ENCODE measurements at regions not wholly inside any gene's neighbourhood (a gene's known extent, or its start where the extent isn't known, plus 50 kb on each side); places are given as distances from the start of the nearest gene placed in this dataset.

GRCh38 chr5:164746723-164747122, 1241.3 kb downstream of the MAT2B start:
- dilution Hi-C loops (cut with MboI; ENCODE audit: extremely low pct_ligation_motif_present, low sequenced_read_pairs) (no loop called here), intact Hi-C loops (cut with micrococcal nuclease) (no loop called here)
- H4K20me1 ChIP-seq (replicated peaks; ENCODE audit: control insufficient read depth, extremely low read depth, insufficient read depth, low read length): no peaks in the 10 kb centered on the region
- no peaks in the 10 kb centered on the region for H3K36me3 ChIP-seq (ENCODE audit: control insufficient read depth in 2 of 2, extremely low read depth in 1 of 2, insufficient read depth in 2 of 2, low read length in 2 of 2)
- ChIA-PET POLR2A (no interaction called here), CTCF (no interaction called here)
- H3K4me1 ChIP-seq (ENCODE audit: control insufficient read depth, extremely low read depth, insufficient read depth, low read length): no peaks in the 10 kb centered on the region
- no peak for FAIRE-seq
- H3K9ac ChIP-seq (replicated peaks; ENCODE audit: extremely low read depth, insufficient read depth, low read length): no peak overlapping the region
- H3K27ac ChIP-seq (ENCODE audit: insufficient read depth, low read depth, low read length): no peak overlapping the region
- no peaks in the 10 kb centered on the region for H3K27me3 ChIP-seq (ENCODE audit: control insufficient read depth in 2 of 2, insufficient read depth in 2 of 2, low read length in 2 of 2)
- no TSS peak for BruUV-seq (replicated peaks)
- H2AFZ ChIP-seq (ENCODE audit: low read depth, low read length): no peak overlapping the region
- H3K4me2 ChIP-seq (ENCODE audit: insufficient read depth, low read length): no peak overlapping the region
- no peak for DNase-seq (ENCODE audit: low read depth, low spot score)
- no peaks in the 10 kb centered on the region for H3K79me2 ChIP-seq (ENCODE audit: control insufficient read depth, insufficient read depth, low read length)
- H3K9me1 ChIP-seq (replicated peaks; ENCODE audit: control insufficient read depth, extremely low read depth, insufficient read depth, low read length): no peaks in the 10 kb centered on the region
- no peak for TF ChIP-seq JUN (IDR thresholded peaks at IDR 0.05; ENCODE audit: borderline replicate concordance, insufficient read depth, insufficient read length, low read depth)
- TF ChIP-seq POLR2AphosphoS5 (IDR thresholded peaks at IDR 0.05; ENCODE audit: insufficient read depth, low read depth, low read length): no peak
- no peak for TF ChIP-seq POLR2A (IDR thresholded peaks at IDR 0.05; ENCODE audit: low read depth, low read length)
- TF ChIP-seq, protein P1, sequence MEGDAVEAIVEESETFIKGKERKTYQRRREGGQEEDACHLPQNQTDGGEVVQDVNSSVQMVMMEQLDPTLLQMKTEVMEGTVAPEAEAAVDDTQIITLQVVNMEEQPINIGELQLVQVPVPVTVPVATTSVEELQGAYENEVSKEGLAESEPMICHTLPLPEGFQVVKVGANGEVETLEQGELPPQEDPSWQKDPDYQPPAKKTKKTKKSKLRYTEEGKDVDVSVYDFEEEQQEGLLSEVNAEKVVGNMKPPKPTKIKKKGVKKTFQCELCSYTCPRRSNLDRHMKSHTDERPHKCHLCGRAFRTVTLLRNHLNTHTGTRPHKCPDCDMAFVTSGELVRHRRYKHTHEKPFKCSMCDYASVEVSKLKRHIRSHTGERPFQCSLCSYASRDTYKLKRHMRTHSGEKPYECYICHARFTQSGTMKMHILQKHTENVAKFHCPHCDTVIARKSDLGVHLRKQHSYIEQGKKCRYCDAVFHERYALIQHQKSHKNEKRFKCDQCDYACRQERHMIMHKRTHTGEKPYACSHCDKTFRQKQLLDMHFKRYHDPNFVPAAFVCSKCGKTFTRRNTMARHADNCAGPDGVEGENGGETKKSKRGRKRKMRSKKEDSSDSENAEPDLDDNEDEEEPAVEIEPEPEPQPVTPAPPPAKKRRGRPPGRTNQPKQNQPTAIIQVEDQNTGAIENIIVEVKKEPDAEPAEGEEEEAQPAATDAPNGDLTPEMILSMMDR (IDR thresholded peaks at IDR 0.05; ENCODE audit: extremely low read depth in 1 of 2, insufficient read depth in 1 of 2, low read depth in 1 of 2, low read length in 2 of 2): no peak
- TF ChIP-seq MYC (IDR thresholded peaks at IDR 0.05; ENCODE audit: low read depth, low read length): no peak
- no peak for TF ChIP-seq GATA2 (IDR thresholded peaks at IDR 0.05; ENCODE audit: insufficient read depth, insufficient read length, low read depth, low read length)
- TF ChIP-seq FOS (IDR thresholded peaks at IDR 0.05; ENCODE audit: borderline replicate concordance, insufficient read depth, low read length): no peak
- TF ChIP-seq, protein P2, sequence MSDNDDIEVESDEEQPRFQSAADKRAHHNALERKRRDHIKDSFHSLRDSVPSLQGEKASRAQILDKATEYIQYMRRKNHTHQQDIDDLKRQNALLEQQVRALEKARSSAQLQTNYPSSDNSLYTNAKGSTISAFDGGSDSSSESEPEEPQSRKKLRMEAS (IDR thresholded peaks at IDR 0.05; ENCODE audit: insufficient read depth, insufficient read length): no peak
- no peak for TF ChIP-seq EZH2 (IDR thresholded peaks at IDR 0.05; ENCODE audit: borderline replicate concordance, low read depth, low read length, severe bottlenecking)
- no peak overlapping the region for H3K4me3 ChIP-seq (replicated peaks in 1 of 3; ENCODE audit: insufficient read depth in 1 of 3, low read depth in 1 of 3, low read length in 3 of 3)
- H3K9me3 ChIP-seq (replicated peaks; ENCODE audit: control insufficient read depth, insufficient read depth, low read length): no peaks in the 10 kb centered on the region

Data from endothelial cell of umbilical vein (primary cell).